H9 (cell line): ENCODE measurements at regions not wholly inside any gene's neighbourhood (a gene's known extent, or its start where the extent isn't known, plus 50 kb on each side); places are given as distances from the start of the nearest gene placed in this dataset.

Source experiments
- DNase-seq: peaks from one replicate; pipeline ENCODE4 v3.0.0-alpha.2; 2017
- H2AFZ ChIP-seq: one replicate; pipeline ENCODE4 v1.6.1; 2013; ENCODE audit warnings: mild to moderate bottlenecking, low read length, control low read depth, moderate library complexity
- H2AK5ac ChIP-seq: 2 replicates; pipeline ENCODE4 v1.6.1; 2013; ENCODE audit warnings: low read length, control low read depth, mixed read lengths; ENCODE audit not compliant: insufficient read length
- H2BK120ac ChIP-seq: one replicate; pipeline ENCODE4 v1.6.1; 2013; ENCODE audit warnings: low read depth, mild to moderate bottlenecking, low read length, control low read depth, inconsistent platforms; ENCODE audit not compliant: poor library complexity, severe bottlenecking
- H2BK12ac ChIP-seq: 2 replicates; pipeline ENCODE4 v1.6.1; 2013; ENCODE audit warnings: low read length, control low read depth, mixed read lengths, low read depth; ENCODE audit not compliant: insufficient read length
- H2BK15ac ChIP-seq: 2 replicates; pipeline ENCODE4 v1.6.1; 2013; ENCODE audit warnings: low read depth, low read length, control low read depth
- H2BK20ac ChIP-seq: one replicate; pipeline ENCODE4 v1.6.1; 2013; ENCODE audit warnings: low read depth, mild to moderate bottlenecking, low read length, control low read depth, inconsistent platforms; ENCODE audit not compliant: poor library complexity, severe bottlenecking
- H2BK5ac ChIP-seq: 2 replicates; pipeline ENCODE4 v1.6.1; 2013; ENCODE audit warnings: low read length, control low read depth, mixed read lengths; ENCODE audit not compliant: insufficient read length
- H3K14ac ChIP-seq: 2 replicates; pipeline ENCODE4 v1.6.1; 2013; ENCODE audit warnings: low read length, control low read depth; ENCODE audit not compliant: insufficient read depth
- H3K18ac ChIP-seq: 2 replicates; pipeline ENCODE4 v1.6.1; 2013; ENCODE audit warnings: low read depth, mild to moderate bottlenecking, mixed read lengths, low read length, control low read depth; ENCODE audit not compliant: insufficient read length
- H3K23ac ChIP-seq: 2 replicates; pipeline ENCODE4 v1.6.1; 2013; ENCODE audit warnings: low read length, control low read depth, mixed read lengths, low read depth; ENCODE audit not compliant: insufficient read length
- H3K23me2 ChIP-seq: 2 replicates; pipeline ENCODE4 v1.6.1; 2013; ENCODE audit warnings: low read depth, mild to moderate bottlenecking, mixed read lengths, low read length, control low read depth; ENCODE audit not compliant: insufficient read length, poor library complexity, severe bottlenecking
- H3K27ac ChIP-seq: 2 replicates; pipeline ENCODE4 v1.5.1; 2013; ENCODE audit warnings: low read length, control low read depth, mixed read lengths, low read depth; ENCODE audit not compliant: insufficient read length
- H3K27me3 ChIP-seq: 2 replicates; pipeline ENCODE4 v1.6.1; 2013; ENCODE audit warnings: low read length, control low read depth, inconsistent platforms; ENCODE audit not compliant: insufficient read depth
- H3K4ac ChIP-seq: 2 replicates; pipeline ENCODE4 v1.6.1; 2013; ENCODE audit warnings: low read depth, mild to moderate bottlenecking, control low read depth, inconsistent platforms, low read length, moderate library complexity
- H3K4me1 ChIP-seq: 2 replicates; pipeline ENCODE4 v1.6.1; 2013; ENCODE audit warnings: low read length, control low read depth, inconsistent platforms; ENCODE audit not compliant: insufficient read depth
- H3K4me2 ChIP-seq: 2 replicates; pipeline ENCODE4 v1.6.1; 2013; ENCODE audit warnings: low read length, control low read depth, mixed read lengths; ENCODE audit not compliant: insufficient read length, insufficient read depth
- H3K56ac ChIP-seq: 2 replicates; pipeline ENCODE4 v1.6.1; 2013; ENCODE audit warnings: low read depth, mild to moderate bottlenecking, mixed read lengths, low read length, control low read depth; ENCODE audit not compliant: insufficient read length
- H3K79me1 ChIP-seq: 2 replicates; pipeline ENCODE4 v1.6.1; 2013; ENCODE audit warnings: low read depth, mild to moderate bottlenecking, moderate library complexity, low read length, control low read depth, inconsistent platforms; ENCODE audit not compliant: insufficient read depth, poor library complexity, severe bottlenecking
- H3K79me2 ChIP-seq: 2 replicates; pipeline ENCODE4 v1.6.1; 2013; ENCODE audit warnings: low read length, control low read depth, inconsistent platforms; ENCODE audit not compliant: insufficient read depth
- H3K9ac ChIP-seq: 2 replicates; pipeline ENCODE4 v1.6.1; 2013; ENCODE audit warnings: low read length, control low read depth, mixed read lengths; ENCODE audit not compliant: insufficient read length; ENCODE audit errors: extremely low read depth
- H3K9me3 ChIP-seq: one replicate; pipeline ENCODE4 v1.6.1; 2013; ENCODE audit warnings: low read depth, low read length, inconsistent platforms; ENCODE audit not compliant: control insufficient read depth
- H3T11ph ChIP-seq: one replicate; pipeline ENCODE4 v1.6.1; 2013; ENCODE audit warnings: mild to moderate bottlenecking, low read length, control low read depth, inconsistent platforms
- H4K20me1 ChIP-seq: one replicate; pipeline ENCODE4 v1.6.1; 2013; ENCODE audit not compliant: control insufficient read depth, insufficient read length, insufficient read depth
- H4K5ac ChIP-seq: 2 replicates; pipeline ENCODE4 v1.6.1; 2013; ENCODE audit warnings: low read depth, mild to moderate bottlenecking, mixed read lengths, low read length, control low read depth; ENCODE audit not compliant: insufficient read length
- H4K8ac ChIP-seq: replicated peaks from 2 replicates; pipeline ENCODE4 v1.6.1; 2013; ENCODE audit warnings: low read length, control low read depth, mixed read lengths, low read depth; ENCODE audit not compliant: insufficient read length
- H4K91ac ChIP-seq: 2 replicates; pipeline ENCODE4 v1.6.1; 2013; ENCODE audit warnings: low read depth, mild to moderate bottlenecking, moderate library complexity, mixed read lengths, low read length, control low read depth; ENCODE audit not compliant: insufficient read length
- H3K27ac Mint-ChIP-seq, 3 experiments: 2 replicates in 2 of 3; 3 replicates in 1 of 3; pipeline ENCODE4 v1.8.0; 2020 to 2021; ENCODE audit warnings: mixed read lengths in 3 of 3, mild to moderate bottlenecking in 1 of 3, moderate library complexity in 1 of 3
- H3K27me3 Mint-ChIP-seq: 2 replicates; pipeline ENCODE4 v1.8.0; 2021; ENCODE audit warnings: low read depth, mild to moderate bottlenecking, moderate library complexity, mixed read lengths
- H3K36me3 Mint-ChIP-seq, 3 experiments: 2 replicates in 2 of 3; 3 replicates in 1 of 3; pipeline ENCODE4 v1.8.0; 2020 to 2021; ENCODE audit warnings: low read depth in 3 of 3, mixed read lengths in 3 of 3; ENCODE audit not compliant: insufficient read depth in 1 of 3
- H3K4me1 Mint-ChIP-seq, 2 experiments: 2 replicates each; pipeline ENCODE4 v1.8.0; 2020; ENCODE audit warnings: mixed read lengths in 2 of 2
- H3K4me3 Mint-ChIP-seq, 2 experiments: 2 replicates in 1 of 2; 3 replicates in 1 of 2; pipeline ENCODE4 v1.8.0; 2020 to 2021; ENCODE audit warnings: mild to moderate bottlenecking in 2 of 2, mixed read lengths in 2 of 2, moderate library complexity in 1 of 2
- H3K9me3 Mint-ChIP-seq, 2 experiments: 2 replicates in 1 of 2; 3 replicates in 1 of 2; pipeline ENCODE4 v1.8.0; 2020; ENCODE audit warnings: mild to moderate bottlenecking in 2 of 2, mixed read lengths in 2 of 2, moderate library complexity in 1 of 2
- whole genome bisulfite sequencing: extraction: QIAGEN DNeasy Blood & Tissue Kit; methylation state at CpG from one replicate; pipeline ENCODE4 v1.1.7; 2013; ENCODE audit warnings: missing lambda C conversion rate, low lambda C conversion rate, mixed read lengths; ENCODE audit not compliant: insufficient read length; ENCODE audit errors: extremely low coverage; 5-methylcytosine and 5-hydroxymethylcytosine counted together
- TF ChIP-seq, protein P1 (sequence below): fragments of 200-600 bp; sonication (generic); conservative IDR thresholded peaks from 3 replicates; pipeline ENCODE4 v1.8.0; 2021; ENCODE audit warnings: antibody characterized with exemption, mild to moderate bottlenecking

DNA sequence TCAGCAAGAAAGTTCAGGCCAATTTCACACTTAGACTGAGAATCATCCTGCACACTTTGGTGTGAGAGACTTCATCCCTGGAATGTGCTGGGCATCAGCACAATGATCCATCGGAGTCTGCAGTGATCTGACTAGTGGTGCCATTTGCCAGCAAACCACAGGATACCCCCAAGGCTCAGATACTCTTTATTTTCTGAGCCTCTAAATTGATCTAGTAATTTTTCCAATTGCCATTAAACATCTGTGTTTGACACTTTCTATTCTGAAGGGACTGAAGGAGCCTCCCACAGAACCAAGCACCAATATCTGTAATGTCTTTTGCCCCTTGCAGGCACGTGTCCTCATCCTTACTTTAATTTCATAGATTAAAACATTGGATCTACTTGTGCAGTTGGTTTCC lies 485.3 kb upstream of the SMIM21 start:
- Histone ChIP-seq H3K14ac (no peak overlapping the region), H2BK12ac (no peak overlapping the region), H2AK5ac (no peak overlapping the region), H3T11ph (no peak overlapping the region), H3K18ac (no peak overlapping the region), H3K9ac (no peak overlapping the region), H3K79me1 (no peaks in the 10 kb centered on the region), H4K5ac (no peak overlapping the region), H4K8ac (no peak overlapping the region), H3K79me2 (no peaks in the 10 kb centered on the region), H3K27me3 (no peaks in the 10 kb centered on the region; the same call in 1 of the 2 replicates), H3K23ac (no peak overlapping the region), H3K56ac (no peak overlapping the region), H3K23me2 (peaks cover 3% of the 10 kb centered on the region), H2BK120ac (no peak overlapping the region), H3K4me1 (no peaks in the 10 kb centered on the region), H3K4ac (no peak overlapping the region), H3K27ac (no peak overlapping the region), H4K20me1 (no peaks in the 10 kb centered on the region), H3K9me3 (no peaks in the 10 kb centered on the region), H3K4me2 (no peak overlapping the region), H2AFZ (no peak overlapping the region), H2BK5ac (no peak overlapping the region), H4K91ac (no peak overlapping the region), H2BK15ac (no peak overlapping the region), H2BK20ac (no peak overlapping the region)
- Mint-ChIP-seq H3K4me1 (peaks cover 7 to 19% of the 10 kb centered on the region in 2 experiments; a peak in 3 of 4 replicates), H3K4me3 (no peak overlapping the region), H3K9me3 (no peaks in the 10 kb centered on the region), H3K27me3 (peaks cover 21% of the 10 kb centered on the region), H3K36me3 (no peaks in the 10 kb centered on the region), H3K27ac (no peak overlapping the region)
- TF ChIP-seq, protein P1, sequence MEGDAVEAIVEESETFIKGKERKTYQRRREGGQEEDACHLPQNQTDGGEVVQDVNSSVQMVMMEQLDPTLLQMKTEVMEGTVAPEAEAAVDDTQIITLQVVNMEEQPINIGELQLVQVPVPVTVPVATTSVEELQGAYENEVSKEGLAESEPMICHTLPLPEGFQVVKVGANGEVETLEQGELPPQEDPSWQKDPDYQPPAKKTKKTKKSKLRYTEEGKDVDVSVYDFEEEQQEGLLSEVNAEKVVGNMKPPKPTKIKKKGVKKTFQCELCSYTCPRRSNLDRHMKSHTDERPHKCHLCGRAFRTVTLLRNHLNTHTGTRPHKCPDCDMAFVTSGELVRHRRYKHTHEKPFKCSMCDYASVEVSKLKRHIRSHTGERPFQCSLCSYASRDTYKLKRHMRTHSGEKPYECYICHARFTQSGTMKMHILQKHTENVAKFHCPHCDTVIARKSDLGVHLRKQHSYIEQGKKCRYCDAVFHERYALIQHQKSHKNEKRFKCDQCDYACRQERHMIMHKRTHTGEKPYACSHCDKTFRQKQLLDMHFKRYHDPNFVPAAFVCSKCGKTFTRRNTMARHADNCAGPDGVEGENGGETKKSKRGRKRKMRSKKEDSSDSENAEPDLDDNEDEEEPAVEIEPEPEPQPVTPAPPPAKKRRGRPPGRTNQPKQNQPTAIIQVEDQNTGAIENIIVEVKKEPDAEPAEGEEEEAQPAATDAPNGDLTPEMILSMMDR: no peak
- no CpG with 5 or more reads among the region's 2 CpGs for WGBS
- no peak for DNase-seq
